Astrocyte (in vitro differentiated cells and primary cell): ENCODE measurements at regions not wholly inside any gene's neighbourhood (a gene's known extent, or its start where the extent isn't known, plus 50 kb on each side); places are given as distances from the start of the nearest gene placed in this dataset.
A peak's percentile ranks its signal among the peaks of the same experiment; 100 is the strongest.

Experiments
- DNase-seq: peaks from one replicate; pipeline ENCODE4 v3.0.0-alpha.2; 2010; ENCODE audit warnings: low read depth
- FAIRE-seq: peaks from 2 replicates; lab custom pipeline; 2011; peaks lifted over from hg19 to GRCh38; lab: Jason Lieb, UNC
- H2AFZ ChIP-seq: 2 replicates; pipeline ENCODE4 v1.6.0; 2012; ENCODE audit warnings: low read depth, low read length, inconsistent platforms
- H3K27ac ChIP-seq: 2 replicates; pipeline ENCODE4 v1.5.1; 2011; ENCODE audit warnings: low read depth, low read length, inconsistent platforms
- H3K27me3 ChIP-seq: 2 replicates; pipeline ENCODE4 v1.6.0; 2011; ENCODE audit warnings: low read length, inconsistent platforms; ENCODE audit not compliant: insufficient read depth
- H3K36me3 ChIP-seq: 2 replicates; pipeline ENCODE4 v1.5.1; 2011; ENCODE audit warnings: low read length, inconsistent platforms; ENCODE audit not compliant: insufficient read depth
- H3K4me1 ChIP-seq: 2 replicates; pipeline ENCODE4 v1.5.1; 2011; ENCODE audit warnings: low read length, inconsistent platforms; ENCODE audit not compliant: insufficient read depth
- H3K4me2 ChIP-seq: 2 replicates; pipeline ENCODE4 v1.6.0; 2012; ENCODE audit warnings: low read length, inconsistent platforms
- H3K4me3 ChIP-seq: 2 replicates; pipeline ENCODE4 v1.5.1; 2011; ENCODE audit warnings: low read depth, mild to moderate bottlenecking, low read length, inconsistent platforms; ENCODE audit not compliant: insufficient read depth
- H3K79me2 ChIP-seq: 2 replicates; pipeline ENCODE4 v1.6.0; 2012; ENCODE audit warnings: mild to moderate bottlenecking, low read length, inconsistent platforms; ENCODE audit not compliant: insufficient read depth
- H3K9ac ChIP-seq: 2 replicates; pipeline ENCODE4 v1.6.0; 2012; ENCODE audit warnings: mild to moderate bottlenecking, low read length, inconsistent platforms
- H3K9me3 ChIP-seq: 2 replicates; pipeline ENCODE4 v1.5.1; 2012; ENCODE audit warnings: low read depth, mild to moderate bottlenecking, low read length, inconsistent platforms; ENCODE audit not compliant: insufficient read depth
- H4K20me1 ChIP-seq: 2 replicates; pipeline ENCODE4 v1.6.0; 2012; ENCODE audit warnings: low read length, inconsistent platforms; ENCODE audit not compliant: insufficient read depth
- H3K27ac Mint-ChIP-seq: one replicate; pipeline ENCODE4 v1.8.0; 2021; ENCODE audit warnings: mild to moderate bottlenecking, mixed read lengths; ENCODE audit not compliant: unreplicated experiment
- H3K27me3 Mint-ChIP-seq: one replicate; pipeline ENCODE4 v1.8.0; 2021; ENCODE audit warnings: low read depth, mixed read lengths; ENCODE audit not compliant: unreplicated experiment
- H3K36me3 Mint-ChIP-seq: one replicate; pipeline ENCODE4 v1.8.0; 2021; ENCODE audit warnings: low read depth, mixed read lengths; ENCODE audit not compliant: unreplicated experiment
- H3K4me1 Mint-ChIP-seq: one replicate; pipeline ENCODE4 v1.8.0; 2021; ENCODE audit warnings: low read depth, mixed read lengths; ENCODE audit not compliant: unreplicated experiment
- H3K4me3 Mint-ChIP-seq: one replicate; pipeline ENCODE4 v1.8.0; 2021; ENCODE audit warnings: mild to moderate bottlenecking, moderate library complexity, mixed read lengths; ENCODE audit not compliant: unreplicated experiment
- H3K9me3 Mint-ChIP-seq: one replicate; pipeline ENCODE4 v1.8.0; 2021; ENCODE audit warnings: mild to moderate bottlenecking, mixed read lengths; ENCODE audit not compliant: unreplicated experiment
- EZH2 ChIP-seq: IDR thresholded peaks from 2 replicates; pipeline ENCODE4 v1.6.1; 2012; ENCODE audit warnings: mild to moderate bottlenecking, low read length, inconsistent platforms; ENCODE audit not compliant: insufficient read depth
- TF ChIP-seq, protein P1 (sequence below): IDR thresholded peaks from 2 replicates; pipeline ENCODE4 v1.5.1; 2011; ENCODE audit warnings: low read depth, mild to moderate bottlenecking, inconsistent platforms, low read length, moderate library complexity; ENCODE audit not compliant: insufficient read depth

GRCh38 chr9:556675-557074 lies 284.8 kb upstream of the DMRT1 start:
- Histone ChIP-seq H3K79me2 (no peaks in the 10 kb centered on the region), H2AFZ (no peak overlapping the region), H3K9ac (no peak overlapping the region), H3K4me1 (no peaks in the 10 kb centered on the region), H3K36me3 (no peaks in the 10 kb centered on the region), H3K4me3 (no peak overlapping the region), H3K27me3 (peaks cover 4% of the 10 kb centered on the region), H3K9me3 (no peaks in the 10 kb centered on the region), H3K4me2 (no peak overlapping the region), H4K20me1 (peaks cover 3% of the 10 kb centered on the region), H3K27ac (no peak overlapping the region)
- DNase-seq (no peak), FAIRE-seq (no peak)
- Mint-ChIP-seq H3K36me3 (no peaks in the 10 kb centered on the region), H3K4me1 (peaks cover 31% of the 10 kb centered on the region), H3K4me3 (no peak overlapping the region), H3K9me3 (no peaks in the 10 kb centered on the region), H3K27me3 (no peaks in the 10 kb centered on the region), H3K27ac (peak overlapping the region; percentile 16)
- TF ChIP-seq EZH2 = no peak
- TF ChIP-seq, protein P1, sequence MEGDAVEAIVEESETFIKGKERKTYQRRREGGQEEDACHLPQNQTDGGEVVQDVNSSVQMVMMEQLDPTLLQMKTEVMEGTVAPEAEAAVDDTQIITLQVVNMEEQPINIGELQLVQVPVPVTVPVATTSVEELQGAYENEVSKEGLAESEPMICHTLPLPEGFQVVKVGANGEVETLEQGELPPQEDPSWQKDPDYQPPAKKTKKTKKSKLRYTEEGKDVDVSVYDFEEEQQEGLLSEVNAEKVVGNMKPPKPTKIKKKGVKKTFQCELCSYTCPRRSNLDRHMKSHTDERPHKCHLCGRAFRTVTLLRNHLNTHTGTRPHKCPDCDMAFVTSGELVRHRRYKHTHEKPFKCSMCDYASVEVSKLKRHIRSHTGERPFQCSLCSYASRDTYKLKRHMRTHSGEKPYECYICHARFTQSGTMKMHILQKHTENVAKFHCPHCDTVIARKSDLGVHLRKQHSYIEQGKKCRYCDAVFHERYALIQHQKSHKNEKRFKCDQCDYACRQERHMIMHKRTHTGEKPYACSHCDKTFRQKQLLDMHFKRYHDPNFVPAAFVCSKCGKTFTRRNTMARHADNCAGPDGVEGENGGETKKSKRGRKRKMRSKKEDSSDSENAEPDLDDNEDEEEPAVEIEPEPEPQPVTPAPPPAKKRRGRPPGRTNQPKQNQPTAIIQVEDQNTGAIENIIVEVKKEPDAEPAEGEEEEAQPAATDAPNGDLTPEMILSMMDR = no peak

DNA sequence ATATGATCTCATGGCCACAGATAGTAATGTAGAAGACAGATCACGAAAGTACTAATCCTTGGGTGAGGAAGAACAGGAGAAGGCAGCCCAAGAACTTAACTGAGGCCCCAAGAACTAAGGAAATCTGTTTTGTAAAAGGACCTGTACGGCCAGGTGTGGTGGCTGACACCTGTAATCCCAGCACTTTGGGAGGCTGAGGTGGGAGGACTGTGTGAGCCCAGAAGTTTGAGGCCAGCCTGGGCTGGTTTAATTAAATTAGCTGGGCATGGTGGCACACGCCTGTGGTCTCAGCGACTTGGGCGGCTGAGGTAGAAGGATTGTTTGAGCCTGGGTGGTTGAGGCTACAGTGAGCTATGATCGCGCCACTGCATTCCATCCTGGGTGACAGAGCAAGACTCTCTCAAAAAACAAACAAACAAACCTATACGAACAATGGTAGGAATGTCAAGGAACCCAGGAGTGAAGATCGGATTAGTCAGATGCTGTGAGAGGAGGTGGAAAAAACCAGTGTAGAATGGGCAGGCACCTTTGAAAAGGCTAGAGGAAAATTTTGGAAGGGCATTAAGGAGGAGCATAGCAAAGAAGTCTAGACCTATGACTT lies 283.8 kb upstream of the DMRT1 start:
- FAIRE-seq (no peak), DNase-seq (peak; percentile 35)
- H3K27ac Mint-ChIP-seq = peak overlapping the region; percentile 9
- no peak overlapping the region for H3K9ac ChIP-seq
- H3K4me3 ChIP-seq = no peak overlapping the region
- peaks cover 4% of the 10 kb centered on the region for H3K27me3 ChIP-seq
- peaks cover 3% of the 10 kb centered on the region for H4K20me1 ChIP-seq
- H2AFZ ChIP-seq = no peak overlapping the region
- no peak overlapping the region for H3K4me3 Mint-ChIP-seq
- no peaks in the 10 kb centered on the region for H3K36me3 Mint-ChIP-seq
- H3K4me2 ChIP-seq = no peak overlapping the region
- H3K9me3 Mint-ChIP-seq = no peaks in the 10 kb centered on the region
- H3K79me2 ChIP-seq = no peaks in the 10 kb centered on the region
- H3K4me1 ChIP-seq = no peaks in the 10 kb centered on the region
- no peaks in the 10 kb centered on the region for H3K27me3 Mint-ChIP-seq
- no peak for TF ChIP-seq EZH2
- TF ChIP-seq, protein P1 = no peak
- H3K36me3 ChIP-seq = no peaks in the 10 kb centered on the region
- peaks cover 32% of the 10 kb centered on the region for H3K4me1 Mint-ChIP-seq
- H3K27ac ChIP-seq = no peak overlapping the region
- no peaks in the 10 kb centered on the region for H3K9me3 ChIP-seq

DNA sequence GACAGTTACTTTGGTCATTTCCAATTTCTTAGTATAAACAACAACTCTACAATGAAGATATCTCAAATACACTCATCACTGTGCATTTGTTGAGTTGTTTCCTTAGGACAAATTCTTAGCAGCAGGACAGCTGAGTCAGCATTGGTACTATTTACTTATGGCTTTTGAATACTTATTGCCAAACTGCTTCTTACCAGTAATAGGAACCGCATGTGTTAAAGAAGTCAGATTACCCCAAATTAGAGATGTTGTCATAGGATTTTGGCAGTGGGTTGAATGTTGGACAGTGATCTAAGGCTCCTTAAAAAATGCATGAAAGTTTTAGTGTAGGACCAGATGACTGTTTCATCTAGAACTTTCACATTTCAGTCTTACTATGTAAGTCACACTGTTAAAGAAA lies 280.1 kb upstream of the DMRT1 start:
- no peaks in the 10 kb centered on the region for H3K4me1 ChIP-seq
- H3K9me3 ChIP-seq = no peaks in the 10 kb centered on the region
- no peak overlapping the region for H3K27ac ChIP-seq
- Mint-ChIP-seq H3K9me3 (peaks cover 7% of the 10 kb centered on the region), H3K27ac (no peak overlapping the region), H3K36me3 (peaks cover 3% of the 10 kb centered on the region), H3K4me1 (peaks cover 30% of the 10 kb centered on the region), H3K4me3 (no peak overlapping the region), H3K27me3 (no peaks in the 10 kb centered on the region)
- TF ChIP-seq, protein P1 = no peak
- no peak for TF ChIP-seq EZH2
- H2AFZ ChIP-seq = no peak overlapping the region
- H3K4me2 ChIP-seq = no peak overlapping the region
- peak; percentile 43 for DNase-seq
- no peak for FAIRE-seq
- no peaks in the 10 kb centered on the region for H3K36me3 ChIP-seq
- peaks cover 2% of the 10 kb centered on the region for H3K27me3 ChIP-seq
- no peaks in the 10 kb centered on the region for H3K79me2 ChIP-seq
- H3K9ac ChIP-seq = no peak overlapping the region
- no peak overlapping the region for H3K4me3 ChIP-seq
- H4K20me1 ChIP-seq = peaks cover 3% of the 10 kb centered on the region
